Neuronal stem cell (in vitro differentiated cells): ENCODE measurements at regions not wholly inside any gene's neighbourhood (a gene's known extent, or its start where the extent isn't known, plus 50 kb on each side); places are given as distances from the start of the nearest gene placed in this dataset.

Experiments used
- DNase-seq: peaks from one replicate; pipeline ENCODE4 v3.0.0-alpha.2; 2013; ENCODE audit warnings: low spot score
- H2AFZ ChIP-seq: one replicate; pipeline ENCODE4 v1.6.1; 2013; ENCODE audit warnings: mild to moderate bottlenecking, low read length, inconsistent platforms
- H2AK5ac ChIP-seq: 2 replicates; pipeline ENCODE4 v1.6.1; 2013; ENCODE audit warnings: low read depth, mild to moderate bottlenecking, inconsistent platforms, low read length, moderate library complexity, mixed read lengths
- H2BK120ac ChIP-seq: 2 replicates; pipeline ENCODE4 v1.6.1; 2013; ENCODE audit warnings: low read depth, mild to moderate bottlenecking, inconsistent platforms, low read length, moderate library complexity, mixed read lengths
- H2BK12ac ChIP-seq: one replicate; pipeline ENCODE4 v1.6.1; 2013; ENCODE audit warnings: low read length, inconsistent platforms
- H2BK15ac ChIP-seq: 2 replicates; pipeline ENCODE4 v1.6.1; 2013; ENCODE audit warnings: mild to moderate bottlenecking, low read length, inconsistent platforms, mixed read lengths
- H2BK5ac ChIP-seq: one replicate; pipeline ENCODE4 v1.6.1; 2013; ENCODE audit warnings: inconsistent platforms, mild to moderate bottlenecking, low read length, moderate library complexity
- H3K14ac ChIP-seq: one replicate; pipeline ENCODE4 v1.6.1; 2013; ENCODE audit warnings: low read length, inconsistent platforms
- H3K18ac ChIP-seq: 2 replicates; pipeline ENCODE4 v1.6.1; 2013; ENCODE audit warnings: low read length, inconsistent platforms
- H3K23ac ChIP-seq: 2 replicates; pipeline ENCODE4 v1.6.1; 2013; ENCODE audit warnings: low read depth, mild to moderate bottlenecking, mixed read lengths, low read length, inconsistent platforms; ENCODE audit not compliant: poor library complexity
- H3K27ac ChIP-seq: replicated peaks from 3 replicates; pipeline ENCODE4 v1.5.1; 2013; ENCODE audit warnings: low read length, inconsistent platforms
- H3K27me3 ChIP-seq, 3 experiments: 2 replicates each; pipeline ENCODE4 v1.6.1; 2013; ENCODE audit warnings: low read length in 3 of 3, mild to moderate bottlenecking in 2 of 3, inconsistent platforms in 1 of 3, low read depth in 1 of 3, mixed read lengths in 1 of 3, moderate library complexity in 1 of 3; ENCODE audit not compliant: control insufficient read depth in 3 of 3, insufficient read depth in 3 of 3
- H3K36me3 ChIP-seq, 2 donors: replicated peaks in 1 of 2; 2 replicates each; pipeline ENCODE4 v1.6.1; 2013; ENCODE audit warnings: low read length in 2 of 2; ENCODE audit not compliant: control insufficient read depth in 2 of 2, insufficient read depth in 2 of 2
- H3K4ac ChIP-seq: 2 replicates; pipeline ENCODE4 v1.6.1; 2013; ENCODE audit warnings: inconsistent platforms, mild to moderate bottlenecking, low read length, moderate library complexity
- H3K4me1 ChIP-seq, 2 donors: 1 replicate in 1 of 2; 2 replicates in 1 of 2; pipeline ENCODE4 v1.6.1; 2013; ENCODE audit warnings: low read length in 2 of 2, low read depth in 1 of 2; ENCODE audit not compliant: control insufficient read depth in 2 of 2, insufficient read depth in 1 of 2
- H3K4me2 ChIP-seq: one replicate; pipeline ENCODE4 v1.6.1; 2013; ENCODE audit warnings: mild to moderate bottlenecking, low read length, inconsistent platforms; ENCODE audit not compliant: insufficient read depth, poor library complexity, severe bottlenecking
- H3K4me3 ChIP-seq, 2 donors: 2 replicates each; pipeline ENCODE4 v1.5.1; 2013; ENCODE audit warnings: low read length in 2 of 2, mild to moderate bottlenecking in 2 of 2, inconsistent platforms in 1 of 2, moderate library complexity in 1 of 2
- H3K79me1 ChIP-seq: one replicate; pipeline ENCODE4 v1.6.1; 2013; ENCODE audit warnings: low read depth, mild to moderate bottlenecking, inconsistent platforms, low read length, moderate library complexity
- H3K9ac ChIP-seq: one replicate; pipeline ENCODE4 v1.6.1; 2013; ENCODE audit warnings: mild to moderate bottlenecking, low read depth, low read length, inconsistent platforms; ENCODE audit not compliant: poor library complexity
- H3K9me3 ChIP-seq, 2 donors: replicated peaks in 1 of 2; 2 replicates each; pipeline versions ENCODE3 to v1.6.1; 2013; ENCODE audit warnings: low read length in 2 of 2, mild to moderate bottlenecking in 2 of 2, inconsistent platforms in 1 of 2, low read depth in 1 of 2, mixed read lengths in 1 of 2, moderate library complexity in 1 of 2; ENCODE audit not compliant: control insufficient read depth in 2 of 2, insufficient read depth in 1 of 2
- H4K8ac ChIP-seq: one replicate; pipeline ENCODE4 v1.6.1; 2013; ENCODE audit warnings: low read depth, mild to moderate bottlenecking, inconsistent platforms, low read length, moderate library complexity
- H4K91ac ChIP-seq: one replicate; pipeline ENCODE4 v1.6.1; 2013; ENCODE audit warnings: low read length, low read depth, mild to moderate bottlenecking, inconsistent platforms; ENCODE audit not compliant: poor library complexity
- WGBS, 2 donors: extraction: QIAGEN DNeasy Blood & Tissue Kit; methylation state at CpG; one replicate each; pipeline ENCODE4 v1.1.7; 2013; ENCODE audit warnings: missing lambda C conversion rate in 2 of 2, mixed read lengths in 1 of 2; ENCODE audit not compliant: insufficient read length in 2 of 2, insufficient replicate concordance in 1 of 2; ENCODE audit errors: extremely low coverage in 2 of 2; 5-methylcytosine and 5-hydroxymethylcytosine counted together

DNA sequence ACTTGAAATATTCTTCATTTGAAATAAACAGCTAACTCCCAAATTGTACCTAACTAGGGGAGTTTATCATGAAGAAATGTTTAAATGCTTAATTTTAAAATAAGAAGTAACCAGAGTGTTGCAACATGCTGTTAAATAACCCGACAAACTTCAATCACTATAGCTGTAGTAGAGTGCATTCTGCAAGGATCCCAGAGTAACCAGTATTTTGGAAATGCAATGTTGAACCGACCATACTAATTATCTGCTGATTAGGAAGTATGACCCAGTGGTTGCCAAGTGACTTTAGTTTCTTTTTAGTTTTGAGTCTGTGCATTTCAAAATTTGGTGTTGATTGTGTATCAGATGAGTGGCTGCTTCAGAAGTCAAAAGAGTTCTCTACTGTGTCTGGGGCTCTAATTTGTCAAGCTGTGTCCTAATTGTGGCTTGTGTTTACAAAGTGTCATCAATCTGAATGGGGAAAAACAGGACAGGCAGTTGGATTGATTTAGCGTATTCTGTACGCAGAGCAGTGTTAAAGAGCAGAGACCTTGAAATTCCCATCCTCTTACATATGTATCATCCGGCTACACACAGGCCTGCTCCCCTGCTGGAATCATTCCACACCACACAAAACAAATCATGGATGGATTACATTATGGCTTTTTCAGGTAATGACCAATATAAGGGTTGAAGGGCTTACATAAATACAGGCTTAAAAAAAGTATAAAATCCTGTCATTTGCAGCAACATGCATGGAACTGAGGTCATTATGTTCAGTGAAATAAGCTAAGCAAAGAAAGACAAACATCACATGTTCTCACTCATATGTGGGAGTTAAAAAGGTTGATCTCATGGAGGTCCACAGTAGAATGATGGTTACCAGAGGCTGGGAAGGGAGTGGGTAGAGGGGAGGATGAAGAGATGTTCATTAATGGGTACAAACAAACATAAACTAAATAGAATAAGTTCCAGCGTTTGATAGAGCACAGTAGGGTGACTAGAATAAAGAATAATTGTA is 351.5 kb downstream of the KLF12 start:
- Histone ChIP-seq H2AFZ (no peak overlapping the region), H2AK5ac (no peak overlapping the region), H3K4me3 (no peak overlapping the region), H3K4ac (no peak overlapping the region), H3K4me1 (peaks cover 4 to 5% of the 10 kb centered on the region in 2 donors), H2BK120ac (no peak overlapping the region), H4K91ac (no peak overlapping the region), H3K14ac (no peak overlapping the region), H3K4me2 (no peak overlapping the region), H3K36me3 (peaks cover 0 to 16% of the 10 kb centered on the region in 2 donors), H3K23ac (no peak overlapping the region), H3K27me3 (no peaks in the 10 kb centered on the region), H2BK12ac (no peak overlapping the region), H2BK15ac (no peak overlapping the region), H3K27ac (no peak overlapping the region), H4K8ac (no peak overlapping the region), H3K18ac (no peak overlapping the region), H3K79me1 (no peaks in the 10 kb centered on the region), H3K9ac (no peak overlapping the region), H2BK5ac (no peak overlapping the region), H3K9me3 (peaks cover 0 to 4% of the 10 kb centered on the region in 2 donors)
- no peak for DNase-seq
- WGBS, 2 donors: no CpG with 5 or more reads among the region's 6 CpGs

DNA sequence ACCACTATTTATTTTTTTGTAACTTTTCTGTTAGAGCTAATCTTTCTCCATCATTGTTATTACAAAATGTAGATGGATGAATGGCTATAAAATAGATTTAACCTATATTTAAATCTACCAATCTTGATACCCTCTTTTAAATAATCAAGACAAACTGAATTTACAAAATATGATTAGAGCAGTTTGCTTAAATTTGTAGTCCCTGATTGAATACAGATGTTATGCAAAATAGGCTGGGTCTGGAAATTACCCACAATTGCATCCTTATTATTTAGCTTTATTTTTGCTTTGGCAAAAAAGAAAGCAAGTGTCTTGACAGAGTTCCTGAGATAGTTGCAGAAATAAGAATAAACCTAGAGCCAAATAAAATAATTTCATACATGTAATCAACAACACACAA is 352.8 kb downstream of the KLF12 start:
- H3K23ac ChIP-seq: no peak overlapping the region
- H2AK5ac ChIP-seq: no peak overlapping the region
- no peak overlapping the region for H2BK5ac ChIP-seq
- H3K27me3 ChIP-seq: no peaks in the 10 kb centered on the region
- peaks cover 0 to 4% of the 10 kb centered on the region in 2 donors for H3K9me3 ChIP-seq
- H3K18ac ChIP-seq: no peak overlapping the region
- no peak overlapping the region for H3K9ac ChIP-seq
- H3K4ac ChIP-seq: no peak overlapping the region
- no peak overlapping the region for H3K14ac ChIP-seq
- H3K36me3 ChIP-seq: peaks cover 0 to 23% of the 10 kb centered on the region in 2 donors
- no peak overlapping the region for H2BK15ac ChIP-seq
- H4K91ac ChIP-seq: no peak overlapping the region
- no peak overlapping the region for H3K4me3 ChIP-seq
- H2AFZ ChIP-seq: no peak overlapping the region
- H3K79me1 ChIP-seq: no peaks in the 10 kb centered on the region
- peaks cover 4 to 5% of the 10 kb centered on the region in 2 donors for H3K4me1 ChIP-seq
- H2BK120ac ChIP-seq: no peak overlapping the region
- H3K4me2 ChIP-seq: no peak overlapping the region
- no peak overlapping the region for H2BK12ac ChIP-seq
- no peak overlapping the region for H4K8ac ChIP-seq
- DNase-seq: no peak
- H3K27ac ChIP-seq: no peak overlapping the region

DNA sequence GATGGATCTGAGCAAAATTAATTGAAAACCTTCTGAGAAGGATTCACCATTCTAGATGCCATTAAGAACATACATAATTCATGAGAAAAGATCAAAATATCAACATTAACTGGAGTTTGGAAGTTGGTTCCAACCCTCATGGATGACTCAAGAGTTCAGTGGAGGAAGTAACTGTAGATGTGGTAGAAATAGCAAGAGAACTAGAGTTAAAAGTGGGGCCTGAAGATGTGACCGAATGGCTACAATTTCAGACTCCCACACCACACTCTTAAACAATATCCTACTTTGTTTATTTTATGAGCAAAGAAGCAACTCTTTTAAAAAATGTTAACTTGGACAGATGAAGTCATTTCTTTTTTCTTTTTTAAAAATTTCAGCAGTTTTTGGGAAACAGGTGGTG is 354.3 kb downstream of the KLF12 start:
- Histone ChIP-seq H2AK5ac (no peak overlapping the region), H4K91ac (no peak overlapping the region), H2BK5ac (no peak overlapping the region), H3K9me3 (peaks cover 0 to 4% of the 10 kb centered on the region in 2 donors), H2BK15ac (no peak overlapping the region), H3K79me1 (no peaks in the 10 kb centered on the region), H3K4ac (no peak overlapping the region), H3K4me2 (no peak overlapping the region), H2AFZ (no peak overlapping the region), H3K4me1 (peaks cover 3 to 4% of the 10 kb centered on the region in 2 donors), H3K4me3 (no peak overlapping the region), H2BK12ac (no peak overlapping the region), H3K14ac (no peak overlapping the region), H3K27ac (no peak overlapping the region), H4K8ac (no peak overlapping the region), H3K23ac (no peak overlapping the region), H2BK120ac (no peak overlapping the region), H3K36me3 (peaks cover 0 to 27% of the 10 kb centered on the region in 2 donors), H3K18ac (no peak overlapping the region), H3K27me3 (no peaks in the 10 kb centered on the region), H3K9ac (no peak overlapping the region)
- no CpG with 5 or more reads among the region's 1 CpG for WGBS, 2 donors
- DNase-seq: no peak

DNA sequence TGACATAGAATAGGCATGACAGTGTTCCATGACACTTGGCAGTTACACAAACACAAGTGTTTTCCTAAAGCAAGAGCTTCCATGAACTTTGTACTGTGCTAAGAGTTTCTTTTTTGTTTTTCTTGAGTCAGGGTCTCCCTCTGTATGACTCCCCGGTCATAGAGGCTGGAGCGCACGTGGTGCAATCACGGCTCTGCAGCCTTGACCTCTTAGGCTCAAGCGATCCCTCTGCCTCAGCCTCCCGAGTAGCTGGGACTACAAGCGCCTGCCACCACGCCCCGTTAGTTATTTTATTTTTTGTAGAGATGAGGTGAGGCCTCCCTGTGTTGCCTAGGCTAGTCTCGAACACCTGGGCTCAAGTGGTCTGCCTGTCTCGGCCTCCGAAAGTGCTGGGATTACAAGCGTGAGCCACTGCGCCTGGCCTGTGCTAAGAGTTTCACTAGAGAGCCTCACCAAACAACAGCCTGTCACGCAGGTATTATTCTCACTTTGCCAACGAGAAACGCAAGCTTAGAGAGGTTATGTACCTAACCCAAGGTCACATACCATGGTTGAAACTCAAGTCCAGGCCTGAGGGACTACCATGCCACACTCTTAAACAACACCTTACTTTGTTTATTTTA is 355.9 kb downstream of the KLF12 start:
- H3K36me3 ChIP-seq: peaks cover 0 to 33% of the 10 kb centered on the region in 2 donors
- H2BK120ac ChIP-seq: no peak overlapping the region
- H3K4me2 ChIP-seq: no peak overlapping the region
- no peaks in the 10 kb centered on the region for H3K27me3 ChIP-seq
- H3K4me1 ChIP-seq: peaks cover 3 to 4% of the 10 kb centered on the region in 2 donors
- H2AFZ ChIP-seq: no peak overlapping the region
- no peak overlapping the region for H4K8ac ChIP-seq
- H3K14ac ChIP-seq: no peak overlapping the region
- H3K9me3 ChIP-seq: peaks cover 0 to 7% of the 10 kb centered on the region in 2 donors
- DNase-seq: no peak
- H3K79me1 ChIP-seq: no peaks in the 10 kb centered on the region
- H3K9ac ChIP-seq: no peak overlapping the region
- H2BK5ac ChIP-seq: no peak overlapping the region
- H3K4ac ChIP-seq: no peak overlapping the region
- H3K23ac ChIP-seq: no peak overlapping the region
- no peak overlapping the region for H2BK12ac ChIP-seq
- no peak overlapping the region for H4K91ac ChIP-seq
- H3K4me3 ChIP-seq: no peak overlapping the region
- H3K27ac ChIP-seq: no peak overlapping the region
- no peak overlapping the region for H2AK5ac ChIP-seq
- WGBS, 2 donors: no CpG with 5 or more reads among the region's 17 CpGs
- H2BK15ac ChIP-seq: no peak overlapping the region
- no peak overlapping the region for H3K18ac ChIP-seq
